ENCODE measurements at regions not wholly inside any gene's neighbourhood (a gene's known extent, or its start where the extent isn't known, plus 50 kb on each side); places are given as distances from the start of the nearest gene placed in this dataset.
A peak's percentile ranks its signal among the peaks of the same experiment; 100 is the strongest.

DNA sequence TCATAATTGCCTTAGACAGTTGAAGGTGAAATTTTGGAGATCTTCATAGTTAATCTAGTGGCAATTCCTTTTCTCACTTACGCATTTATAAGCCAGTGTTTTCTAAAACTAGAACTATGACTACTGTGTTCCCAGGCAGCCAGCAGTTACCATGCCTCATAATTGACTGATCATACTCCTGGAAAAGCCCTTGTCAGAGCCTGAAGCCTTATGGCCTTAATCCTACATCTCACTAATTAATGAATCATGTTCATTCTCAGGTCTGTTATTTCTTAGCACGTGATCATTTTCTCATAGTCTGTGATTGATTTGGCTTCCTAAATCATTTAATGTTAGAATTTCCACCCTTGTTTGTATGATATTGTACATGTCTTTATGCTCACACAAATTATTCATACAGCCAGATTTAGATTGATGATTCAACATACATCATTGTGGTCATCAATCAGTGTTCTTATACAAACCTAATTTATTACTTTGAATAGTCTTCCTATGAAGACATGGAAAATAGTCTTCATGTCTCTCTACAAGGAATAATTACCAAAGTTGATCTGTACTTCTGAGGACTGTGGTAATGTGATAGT lies 132.6 kb upstream of the ASCC3 start:
- no peak for DNase-seq (ENCODE audit: low spot score)
- H3K4me3 ChIP-seq (ENCODE audit: low read depth, low read length, poor library complexity, severe bottlenecking), result no peak overlapping the region
- intact Hi-C loops (cut with micrococcal nuclease; ENCODE audit: unreplicated experiment), result loop anchor here (5.0 kb wide), 1 partner anchor 216 kb away; no protein-coding TSS in a partner anchor
- POLR2A ChIA-PET, result no interaction called here
- TF ChIP-seq, protein P1, sequence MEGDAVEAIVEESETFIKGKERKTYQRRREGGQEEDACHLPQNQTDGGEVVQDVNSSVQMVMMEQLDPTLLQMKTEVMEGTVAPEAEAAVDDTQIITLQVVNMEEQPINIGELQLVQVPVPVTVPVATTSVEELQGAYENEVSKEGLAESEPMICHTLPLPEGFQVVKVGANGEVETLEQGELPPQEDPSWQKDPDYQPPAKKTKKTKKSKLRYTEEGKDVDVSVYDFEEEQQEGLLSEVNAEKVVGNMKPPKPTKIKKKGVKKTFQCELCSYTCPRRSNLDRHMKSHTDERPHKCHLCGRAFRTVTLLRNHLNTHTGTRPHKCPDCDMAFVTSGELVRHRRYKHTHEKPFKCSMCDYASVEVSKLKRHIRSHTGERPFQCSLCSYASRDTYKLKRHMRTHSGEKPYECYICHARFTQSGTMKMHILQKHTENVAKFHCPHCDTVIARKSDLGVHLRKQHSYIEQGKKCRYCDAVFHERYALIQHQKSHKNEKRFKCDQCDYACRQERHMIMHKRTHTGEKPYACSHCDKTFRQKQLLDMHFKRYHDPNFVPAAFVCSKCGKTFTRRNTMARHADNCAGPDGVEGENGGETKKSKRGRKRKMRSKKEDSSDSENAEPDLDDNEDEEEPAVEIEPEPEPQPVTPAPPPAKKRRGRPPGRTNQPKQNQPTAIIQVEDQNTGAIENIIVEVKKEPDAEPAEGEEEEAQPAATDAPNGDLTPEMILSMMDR (conservative IDR thresholded peaks at IDR 0.05; ENCODE audit: low read length), result no peak
- no peak for TF ChIP-seq EZH2phosphoT487 (IDR thresholded peaks at IDR 0.05; ENCODE audit: borderline replicate concordance, low read depth, low read length)
- CTCF ChIA-PET (ENCODE audit: unreplicated experiment), result no interaction called here
- H3K27ac ChIP-seq (ENCODE audit: low read depth, low read length, poor library complexity, severe bottlenecking), result no peak overlapping the region
- no peaks in the 10 kb centered on the region for H4K20me1 ChIP-seq (ENCODE audit: insufficient read depth, low read length)
- no peaks in the 10 kb centered on the region for H3K36me3 ChIP-seq (ENCODE audit: insufficient read depth, low read length)
- peaks cover 51% of the 10 kb centered on the region for H3K4me1 ChIP-seq (ENCODE audit: insufficient read depth, low read length, poor library complexity, severe bottlenecking)
- peak overlapping the region; percentile 62 for H3K4me2 ChIP-seq (ENCODE audit: low read length)
- no peaks in the 10 kb centered on the region for H3K79me2 ChIP-seq (ENCODE audit: insufficient read depth, low read depth, low read length)
- H3K9me2 ChIP-seq (ENCODE audit: insufficient read depth, low read length), result no peaks in the 10 kb centered on the region
- no TSS peak for BruUV-seq (replicated peaks)
- H2AFZ ChIP-seq (ENCODE audit: low read length), result peak overlapping the region; percentile 74; the same call in 1 of the 2 replicates
- no peaks in the 10 kb centered on the region for H3K9me3 ChIP-seq (ENCODE audit: low read length)

DNA sequence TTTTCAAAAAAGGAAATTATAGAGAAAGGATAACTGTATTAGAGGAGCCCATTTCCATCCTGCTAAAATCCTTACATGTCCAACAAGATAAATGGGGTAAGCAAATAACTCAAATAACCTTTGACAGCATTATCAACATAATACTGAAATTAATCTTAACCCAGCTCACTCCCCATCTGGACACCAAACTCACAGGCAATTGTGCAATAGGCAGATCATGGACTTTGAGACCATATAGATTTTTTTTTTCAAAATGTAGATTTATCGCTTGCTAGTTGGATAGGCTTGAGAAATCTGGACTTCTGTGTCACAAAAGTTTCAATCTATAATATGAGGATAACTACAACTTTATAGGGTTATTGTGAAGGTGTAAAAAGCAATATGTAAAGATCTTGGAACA lies 134.4 kb upstream of the ASCC3 start:
- intact Hi-C loops (cut with micrococcal nuclease; ENCODE audit: unreplicated experiment), result no loop called here
- Histone ChIP-seq H3K4me2 (ENCODE audit: low read length) (no peak overlapping the region), H3K27ac (ENCODE audit: low read depth, low read length, poor library complexity, severe bottlenecking) (no peak overlapping the region), H3K9me2 (ENCODE audit: insufficient read depth, low read length) (no peaks in the 10 kb centered on the region), H3K79me2 (ENCODE audit: insufficient read depth, low read depth, low read length) (no peaks in the 10 kb centered on the region), H3K4me1 (ENCODE audit: insufficient read depth, low read length, poor library complexity, severe bottlenecking) (peaks cover 32% of the 10 kb centered on the region), H4K20me1 (ENCODE audit: insufficient read depth, low read length) (no peaks in the 10 kb centered on the region), H3K36me3 (ENCODE audit: insufficient read depth, low read length) (no peaks in the 10 kb centered on the region), H2AFZ (ENCODE audit: low read length) (no peak overlapping the region), H3K4me3 (ENCODE audit: low read depth, low read length, poor library complexity, severe bottlenecking) (no peak overlapping the region), H3K9me3 (ENCODE audit: low read length) (no peaks in the 10 kb centered on the region)
- no TSS peak for BruUV-seq (replicated peaks)
- ChIA-PET CTCF (ENCODE audit: unreplicated experiment) (no interaction called here), POLR2A (no interaction called here)
- DNase-seq (ENCODE audit: low spot score), result no peak
- TF ChIP-seq EZH2phosphoT487 (IDR thresholded peaks at IDR 0.05; ENCODE audit: borderline replicate concordance, low read depth, low read length), result no peak
- TF ChIP-seq, protein P1 (conservative IDR thresholded peaks at IDR 0.05; ENCODE audit: low read length), result no peak

DNA sequence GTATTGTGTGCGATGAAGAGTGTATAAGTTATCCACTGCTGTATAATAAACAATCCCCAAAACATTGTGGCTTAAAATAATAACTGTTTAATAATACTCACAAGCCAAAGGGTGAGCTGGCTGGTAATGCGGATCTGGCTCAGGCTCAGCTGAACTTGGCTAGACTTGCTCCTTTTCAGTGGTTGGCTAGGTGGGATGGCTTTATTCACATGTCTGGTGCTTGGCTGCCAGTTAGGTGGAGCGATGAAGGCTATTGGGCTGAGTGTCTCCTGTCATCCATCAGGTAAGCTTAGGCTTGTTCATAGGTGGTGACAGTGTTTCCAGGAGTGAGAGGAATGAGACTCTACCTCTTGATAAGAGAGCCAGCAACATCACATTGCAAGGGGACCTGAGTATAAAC lies 135.0 kb upstream of the ASCC3 start:
- TF ChIP-seq, protein P1 (conservative IDR thresholded peaks at IDR 0.05; ENCODE audit: low read length), result no peak
- no peak for TF ChIP-seq EZH2phosphoT487 (IDR thresholded peaks at IDR 0.05; ENCODE audit: borderline replicate concordance, low read depth, low read length)
- DNase-seq (ENCODE audit: low spot score), result no peak
- Histone ChIP-seq H3K9me2 (ENCODE audit: insufficient read depth, low read length) (no peaks in the 10 kb centered on the region), H3K36me3 (ENCODE audit: insufficient read depth, low read length) (no peaks in the 10 kb centered on the region), H3K9me3 (ENCODE audit: low read length) (no peaks in the 10 kb centered on the region), H3K27ac (ENCODE audit: low read depth, low read length, poor library complexity, severe bottlenecking) (no peak overlapping the region), H3K79me2 (ENCODE audit: insufficient read depth, low read depth, low read length) (no peaks in the 10 kb centered on the region), H4K20me1 (ENCODE audit: insufficient read depth, low read length) (no peaks in the 10 kb centered on the region), H3K4me1 (ENCODE audit: insufficient read depth, low read length, poor library complexity, severe bottlenecking) (peaks cover 26% of the 10 kb centered on the region), H3K4me2 (ENCODE audit: low read length) (no peak overlapping the region), H2AFZ (ENCODE audit: low read length) (no peak overlapping the region), H3K4me3 (ENCODE audit: low read depth, low read length, poor library complexity, severe bottlenecking) (no peak overlapping the region)
- POLR2A ChIA-PET, result no interaction called here
- CTCF ChIA-PET (ENCODE audit: unreplicated experiment), result no interaction called here
- no TSS peak for BruUV-seq (replicated peaks)
- intact Hi-C loops (cut with micrococcal nuclease; ENCODE audit: unreplicated experiment), result no loop called here

Data from OCI-LY7 (cell line).